ENCODE measurements at regions not wholly inside any gene's neighbourhood (a gene's known extent, or its start where the extent isn't known, plus 50 kb on each side); places are given as distances from the start of the nearest gene placed in this dataset.

GRCh38 chr15:25536801-25537611 lies 98.2 kb upstream of the UBE3A start:
- no peak overlapping the region for H3K9ac ChIP-seq (replicated peaks; ENCODE audit: extremely low read depth, insufficient read depth, low read length)
- no peaks in the 10 kb centered on the region for H3K4me1 ChIP-seq (ENCODE audit: control insufficient read depth, extremely low read depth, insufficient read depth, low read length)
- H3K79me2 ChIP-seq (ENCODE audit: control insufficient read depth, insufficient read depth, low read length) = no peaks in the 10 kb centered on the region
- no peaks in the 10 kb centered on the region for H3K9me3 ChIP-seq (replicated peaks; ENCODE audit: control insufficient read depth, insufficient read depth, low read length)
- no peak overlapping the region for H3K27ac ChIP-seq (ENCODE audit: insufficient read depth, low read depth, low read length)
- intact Hi-C loops (cut with micrococcal nuclease) (no loop called here), dilution Hi-C loops (cut with MboI; ENCODE audit: extremely low pct_ligation_motif_present, low sequenced_read_pairs) (no loop called here)
- no peaks in the 10 kb centered on the region for H3K36me3 ChIP-seq (ENCODE audit: control insufficient read depth in 2 of 2, extremely low read depth in 1 of 2, insufficient read depth in 2 of 2, low read length in 2 of 2)
- no peaks in the 10 kb centered on the region for H3K9me1 ChIP-seq (replicated peaks; ENCODE audit: control insufficient read depth, extremely low read depth, insufficient read depth, low read length)
- H4K20me1 ChIP-seq (replicated peaks; ENCODE audit: control insufficient read depth, extremely low read depth, insufficient read depth, low read length) = no peaks in the 10 kb centered on the region
- H3K4me3 ChIP-seq (replicated peaks in 1 of 3; ENCODE audit: insufficient read depth in 1 of 3, low read depth in 1 of 3, low read length in 3 of 3) = no peak overlapping the region
- CTCF ChIA-PET = no interaction called here
- BruUV-seq (replicated peaks) = no TSS peak
- no peak overlapping the region for H3K4me2 ChIP-seq (ENCODE audit: insufficient read depth, low read length)
- no peak for DNase-seq (ENCODE audit: low read depth, low spot score)
- TF ChIP-seq EZH2 (IDR thresholded peaks at IDR 0.05; ENCODE audit: borderline replicate concordance, low read depth, low read length, severe bottlenecking) = no peak
- no peak overlapping the region for H2AFZ ChIP-seq (ENCODE audit: low read depth, low read length)
- POLR2A ChIA-PET = no interaction called here
- no peak for FAIRE-seq
- no peaks in the 10 kb centered on the region for H3K27me3 ChIP-seq (ENCODE audit: control insufficient read depth in 2 of 2, insufficient read depth in 2 of 2, low read length in 2 of 2)

GRCh38 chr15:25535866-25536265 lies 97.0 kb upstream of the UBE3A start:
- H3K9me1 ChIP-seq (replicated peaks; ENCODE audit: control insufficient read depth, extremely low read depth, insufficient read depth, low read length) = no peaks in the 10 kb centered on the region
- H3K4me1 ChIP-seq (ENCODE audit: control insufficient read depth, extremely low read depth, insufficient read depth, low read length) = no peaks in the 10 kb centered on the region
- no peaks in the 10 kb centered on the region for H3K27me3 ChIP-seq (ENCODE audit: control insufficient read depth in 2 of 2, insufficient read depth in 2 of 2, low read length in 2 of 2)
- H2AFZ ChIP-seq (ENCODE audit: low read depth, low read length) = no peak overlapping the region
- POLR2A ChIA-PET = no interaction called here
- H3K4me2 ChIP-seq (ENCODE audit: insufficient read depth, low read length) = no peak overlapping the region
- BruUV-seq (replicated peaks) = no TSS peak
- TF ChIP-seq POLR2A (IDR thresholded peaks at IDR 0.05; ENCODE audit: low read depth, low read length) (no peak), MAX (IDR thresholded peaks at IDR 0.05; ENCODE audit: insufficient read depth, insufficient read length) (no peak), MYC (IDR thresholded peaks at IDR 0.05; ENCODE audit: low read depth, low read length) (no peak), POLR2AphosphoS5 (IDR thresholded peaks at IDR 0.05; ENCODE audit: insufficient read depth, low read depth, low read length) (no peak), JUN (IDR thresholded peaks at IDR 0.05; ENCODE audit: borderline replicate concordance, insufficient read depth, insufficient read length, low read depth) (no peak), CTCF (IDR thresholded peaks at IDR 0.05; ENCODE audit: extremely low read depth in 1 of 2, insufficient read depth in 1 of 2, low read depth in 1 of 2, low read length in 2 of 2) (no peak), FOS (IDR thresholded peaks at IDR 0.05; ENCODE audit: borderline replicate concordance, insufficient read depth, low read length) (no peak), GATA2 (IDR thresholded peaks at IDR 0.05; ENCODE audit: insufficient read depth, insufficient read length, low read depth, low read length) (no peak), EZH2 (IDR thresholded peaks at IDR 0.05; ENCODE audit: borderline replicate concordance, low read depth, low read length, severe bottlenecking) (no peak)
- H3K27ac ChIP-seq (ENCODE audit: insufficient read depth, low read depth, low read length) = no peak overlapping the region
- no peak overlapping the region for H3K4me3 ChIP-seq (replicated peaks in 1 of 3; ENCODE audit: insufficient read depth in 1 of 3, low read depth in 1 of 3, low read length in 3 of 3)
- H3K9ac ChIP-seq (replicated peaks; ENCODE audit: extremely low read depth, insufficient read depth, low read length) = no peak overlapping the region
- dilution Hi-C loops (cut with MboI; ENCODE audit: extremely low pct_ligation_motif_present, low sequenced_read_pairs) = no loop called here
- intact Hi-C loops (cut with micrococcal nuclease) = no loop called here
- CTCF ChIA-PET = no interaction called here
- no peaks in the 10 kb centered on the region for H3K9me3 ChIP-seq (replicated peaks; ENCODE audit: control insufficient read depth, insufficient read depth, low read length)
- no peaks in the 10 kb centered on the region for H4K20me1 ChIP-seq (replicated peaks; ENCODE audit: control insufficient read depth, extremely low read depth, insufficient read depth, low read length)
- FAIRE-seq (no peak), DNase-seq (ENCODE audit: low read depth, low spot score) (no peak)
- H3K79me2 ChIP-seq (ENCODE audit: control insufficient read depth, insufficient read depth, low read length) = no peaks in the 10 kb centered on the region
- H3K36me3 ChIP-seq (ENCODE audit: control insufficient read depth in 2 of 2, extremely low read depth in 1 of 2, insufficient read depth in 2 of 2, low read length in 2 of 2) = no peaks in the 10 kb centered on the region
